ENCODE measurements at regions not wholly inside any gene's neighbourhood (a gene's known extent, or its start where the extent isn't known, plus 50 kb on each side); places are given as distances from the start of the nearest gene placed in this dataset.
A peak's percentile ranks its signal among the peaks of the same experiment; 100 is the strongest.
"Not testable (repeated sequence)": the region's sequence is repeated elsewhere in the genome, so short reads cannot be mapped to it uniquely, and the experiment has no call there.

GRCh38 chr14:106549064-106549463 lies 1022.7 kb downstream of the TMEM121 start:
- Histone ChIP-seq H3K4me3 (no peak overlapping the region), H3K9me3 (no peaks in the 10 kb centered on the region), H3K36me3 (no peaks in the 10 kb centered on the region), H3K27me3 (no peaks in the 10 kb centered on the region), H3K27ac (no peak overlapping the region), H3K4me1 (no peaks in the 10 kb centered on the region)
- TF ChIP-seq CTCF (IDR thresholded peaks at IDR 0.05) = no peak
- intact Hi-C loops (cut with DNase I; ENCODE audit: low total_unique reads) = no loop called here
- DNase-seq = no peak

GRCh38 chr14:106551265-106551664 lies 1024.9 kb downstream of the TMEM121 start:
- intact Hi-C loops (cut with DNase I; ENCODE audit: low total_unique reads) = no loop called here

GRCh38 chr14:106556211-106556610 lies 1029.8 kb downstream of the TMEM121 start:
- H3K27me3 ChIP-seq; H3K4me1 ChIP-seq; H3K27ac ChIP-seq; DNase-seq; H3K9me3 ChIP-seq; H3K36me3 ChIP-seq; H3K4me3 ChIP-seq; intact Hi-C loops (cut with DNase I; ENCODE audit: low total_unique reads): not testable (repeated sequence)

More at GRCh38 chr14:106551265-106551664, 1024.9 kb downstream of the TMEM121 start:
- no peak overlapping the region for H3K27ac ChIP-seq
- no peak for TF ChIP-seq CTCF (IDR thresholded peaks at IDR 0.05)
- H3K4me1 ChIP-seq = no peaks in the 10 kb centered on the region
- DNase-seq = no peak
- H3K27me3 ChIP-seq = no peaks in the 10 kb centered on the region
- no peaks in the 10 kb centered on the region for H3K36me3 ChIP-seq
- no peaks in the 10 kb centered on the region for H3K9me3 ChIP-seq
- no peak overlapping the region for H3K4me3 ChIP-seq

DNA sequence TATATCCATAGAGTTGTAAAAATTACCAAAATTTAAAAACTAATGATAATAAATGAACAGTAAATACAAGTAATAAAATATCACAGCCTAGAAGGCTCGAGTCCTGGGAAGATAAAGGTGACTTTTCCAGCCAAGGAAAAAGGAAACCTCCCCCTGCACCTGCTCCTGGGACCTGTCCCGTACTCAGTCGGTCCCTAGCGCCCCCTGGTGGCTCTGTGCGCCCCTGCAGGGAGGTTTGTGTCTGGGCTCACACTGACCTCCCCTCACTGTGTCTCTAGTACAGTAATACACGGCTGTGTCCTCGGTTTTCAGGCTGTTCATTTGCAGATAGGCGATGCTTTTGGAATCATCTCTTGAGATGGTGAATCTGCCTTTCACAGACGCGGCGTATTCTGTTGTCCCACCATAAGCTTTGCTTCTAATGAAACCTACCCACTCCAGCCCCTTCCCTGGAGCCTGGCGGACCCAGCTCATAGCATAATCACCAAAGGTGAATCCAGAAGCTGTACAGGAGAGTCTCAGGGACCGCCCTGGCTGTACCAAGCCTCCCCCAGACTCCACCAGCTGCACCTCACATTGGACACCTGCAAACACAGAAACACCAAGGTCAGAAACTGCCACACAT lies 1030.4 kb downstream of the TMEM121 start:
- Histone ChIP-seq H3K27me3 (no peaks in the 10 kb centered on the region), H3K36me3 (no peaks in the 10 kb centered on the region), H3K9me3 (no peaks in the 10 kb centered on the region), H3K4me1 (no peaks in the 10 kb centered on the region), H3K27ac (no peak overlapping the region), H3K4me3 (no peak overlapping the region)
- TF ChIP-seq CTCF (IDR thresholded peaks at IDR 0.05) = peak in 1 of 2 experiments; percentile 6
- no peak for DNase-seq
- intact Hi-C loops (cut with DNase I; ENCODE audit: low total_unique reads) = no loop called here

DNA sequence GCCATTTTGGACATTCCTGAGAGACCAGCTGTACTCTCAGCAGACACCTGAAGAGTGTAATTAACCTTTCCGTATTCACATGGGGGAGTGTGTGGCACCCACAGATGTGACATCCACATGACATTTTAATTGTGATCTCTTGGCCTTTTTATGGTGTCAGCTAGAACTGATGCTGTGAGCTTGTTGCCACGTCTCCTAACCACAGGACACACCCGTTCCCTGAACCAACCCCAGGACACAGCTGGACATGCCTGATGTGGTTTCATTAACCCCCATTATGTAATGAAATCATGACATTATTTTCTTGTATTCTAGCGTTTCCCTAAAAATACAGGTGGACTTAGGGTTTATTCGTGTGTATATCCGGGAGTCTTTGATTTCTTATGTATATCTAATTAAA lies 1036.1 kb downstream of the TMEM121 start:
- Histone ChIP-seq H3K27me3 (no peaks in the 10 kb centered on the region), H3K36me3 (no peaks in the 10 kb centered on the region), H3K9me3 (no peaks in the 10 kb centered on the region), H3K27ac (no peak overlapping the region), H3K4me1 (no peaks in the 10 kb centered on the region), H3K4me3 (no peak overlapping the region)
- intact Hi-C loops (cut with DNase I; ENCODE audit: low total_unique reads) = no loop called here
- DNase-seq = no peak
- TF ChIP-seq CTCF (IDR thresholded peaks at IDR 0.05) = no peak

DNA sequence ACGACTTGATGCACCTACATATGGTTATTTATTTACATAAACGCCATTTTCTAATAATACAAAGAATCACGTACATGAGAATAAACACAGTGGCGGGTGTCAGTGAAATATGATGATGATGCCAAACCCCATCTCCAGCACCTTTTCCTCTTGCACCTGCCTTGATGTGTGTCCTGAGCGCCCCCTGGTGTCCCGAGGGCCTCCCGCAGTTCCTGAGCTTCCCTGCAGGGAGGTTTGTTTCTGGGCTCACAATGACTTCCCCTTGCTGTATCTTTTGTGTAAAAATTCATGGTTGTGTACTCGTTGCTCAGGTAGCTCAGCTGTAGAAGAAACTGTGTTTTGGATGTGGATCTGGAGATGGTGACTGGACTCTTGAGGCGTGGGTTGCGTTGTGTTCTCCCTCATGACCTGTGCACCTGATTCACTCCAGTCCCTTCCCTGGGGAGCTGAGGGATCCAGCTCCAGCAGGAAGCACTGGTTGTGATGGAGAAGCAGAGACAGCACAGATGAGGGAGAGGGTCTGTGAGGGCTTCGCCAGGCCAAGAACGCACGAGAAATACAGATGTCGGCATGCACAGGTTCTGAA lies 1037.8 kb downstream of the TMEM121 start:
- no peak for DNase-seq
- H3K9me3 ChIP-seq = no peaks in the 10 kb centered on the region
- no peaks in the 10 kb centered on the region for H3K4me1 ChIP-seq
- no peak overlapping the region for H3K4me3 ChIP-seq
- H3K36me3 ChIP-seq = no peaks in the 10 kb centered on the region
- no peak for TF ChIP-seq CTCF (IDR thresholded peaks at IDR 0.05)
- no peak overlapping the region for H3K27ac ChIP-seq
- intact Hi-C loops (cut with DNase I; ENCODE audit: low total_unique reads) = no loop called here
- H3K27me3 ChIP-seq = no peaks in the 10 kb centered on the region

Measured in tibial artery (tissue), 4 donors.